HT1080 (cell line): ENCODE measurements at regions not wholly inside any gene's neighbourhood (a gene's known extent, or its start where the extent isn't known, plus 50 kb on each side); places are given as distances from the start of the nearest gene placed in this dataset.
"Not testable (repeated sequence)": the region's sequence is repeated elsewhere in the genome, so short reads cannot be mapped to it uniquely, and the experiment has no call there.

ENCODE experiments used
- DNase-seq: peaks from one replicate; pipeline ENCODE4 v3.0.0-alpha.2; 2015; ENCODE audit warnings: low read depth

DNA sequence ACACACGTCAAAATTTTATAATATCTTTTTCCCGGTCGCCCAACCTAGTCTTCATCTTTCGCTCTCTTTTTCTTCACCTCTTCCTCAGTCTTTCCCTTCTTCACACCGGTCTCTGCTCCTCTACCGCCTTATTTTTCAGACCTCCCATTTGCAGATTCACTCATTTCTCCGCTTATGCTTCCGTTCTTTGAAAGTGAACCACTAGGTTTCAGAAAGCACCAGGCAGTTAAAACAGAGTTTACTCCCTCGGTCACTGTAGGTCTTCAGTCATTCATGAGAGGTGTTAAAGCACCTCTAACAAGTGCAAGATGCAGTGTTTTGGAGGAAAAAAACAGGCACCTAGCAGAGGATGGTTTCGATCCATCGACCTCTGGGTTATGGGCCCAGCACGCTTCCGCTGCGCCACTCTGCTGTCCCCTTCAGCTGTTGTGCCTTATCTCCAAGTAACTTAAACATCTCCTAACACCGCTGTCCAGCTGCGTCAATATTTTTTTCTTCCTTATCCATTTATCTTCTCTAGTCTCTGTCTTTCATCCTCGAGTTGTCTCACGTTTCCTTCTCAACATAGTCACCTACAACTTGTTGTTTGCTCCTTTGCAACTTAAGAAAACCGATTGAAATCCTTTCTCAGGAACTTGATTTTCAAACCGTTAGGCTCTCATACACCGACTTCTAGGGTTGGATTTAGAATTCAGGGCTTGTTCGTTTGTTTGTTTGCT lies 119.7 kb upstream of the ZNF184 start:
- DNase-seq: peak; percentile 91

DNA sequence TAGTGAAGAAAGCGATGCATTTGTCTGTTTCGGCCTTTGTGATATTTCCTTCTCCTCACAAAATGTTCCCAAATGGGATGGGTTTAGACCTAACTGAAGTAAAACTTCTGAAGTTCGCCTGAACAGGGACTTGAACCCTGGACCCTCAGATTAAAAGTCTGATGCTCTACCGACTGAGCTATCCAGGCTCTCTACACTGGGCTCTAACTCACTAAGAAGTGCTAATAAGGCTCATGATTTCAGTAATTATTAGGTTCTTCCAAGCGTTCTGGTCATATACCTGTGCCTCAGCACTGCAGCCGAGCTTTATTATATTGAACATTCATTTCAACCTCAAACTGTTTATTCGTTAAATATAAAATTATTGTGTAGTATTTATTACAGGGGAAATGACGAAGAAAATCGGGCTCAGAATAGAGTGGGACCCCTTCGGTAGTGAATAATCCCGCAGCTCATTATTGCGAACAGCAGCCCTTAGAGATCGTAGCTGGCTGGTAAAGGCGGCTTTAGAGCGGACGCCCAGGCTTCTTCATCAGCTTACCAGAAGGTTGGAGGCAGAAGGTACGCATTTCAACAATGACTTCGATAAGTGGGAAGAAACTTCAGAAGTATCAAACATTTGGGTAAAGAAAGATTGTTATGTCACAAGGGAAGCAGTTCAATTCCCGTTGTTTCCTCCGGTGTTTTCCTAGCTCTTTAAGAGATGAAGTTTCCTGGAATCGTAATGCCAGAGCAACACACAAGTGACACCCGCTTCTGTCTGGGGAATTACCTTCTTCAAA lies 119.0 kb upstream of the ZNF184 start:
- DNase-seq: peak; percentile 67

DNA sequence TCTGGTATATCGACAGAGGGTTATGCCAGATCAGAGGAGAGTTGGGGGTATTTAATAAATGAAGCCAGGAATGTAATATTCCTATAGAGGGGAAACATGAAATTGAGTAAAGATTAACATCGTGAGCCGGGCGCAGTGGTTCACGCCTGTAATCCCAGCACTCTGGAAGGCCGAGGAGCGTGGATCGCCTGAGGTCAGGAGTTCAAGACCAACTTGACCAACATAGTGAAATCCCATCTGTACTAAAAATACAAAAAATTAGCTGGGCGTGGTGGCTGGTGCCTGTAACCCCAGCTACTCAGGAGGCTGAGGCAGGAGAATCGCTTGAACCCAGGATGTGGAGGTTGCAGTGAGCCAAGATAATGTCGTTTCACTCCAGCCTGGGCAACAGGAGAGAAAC lies 112.4 kb upstream of the ZNF184 start:
- not testable (repeated sequence) for DNase-seq

DNA sequence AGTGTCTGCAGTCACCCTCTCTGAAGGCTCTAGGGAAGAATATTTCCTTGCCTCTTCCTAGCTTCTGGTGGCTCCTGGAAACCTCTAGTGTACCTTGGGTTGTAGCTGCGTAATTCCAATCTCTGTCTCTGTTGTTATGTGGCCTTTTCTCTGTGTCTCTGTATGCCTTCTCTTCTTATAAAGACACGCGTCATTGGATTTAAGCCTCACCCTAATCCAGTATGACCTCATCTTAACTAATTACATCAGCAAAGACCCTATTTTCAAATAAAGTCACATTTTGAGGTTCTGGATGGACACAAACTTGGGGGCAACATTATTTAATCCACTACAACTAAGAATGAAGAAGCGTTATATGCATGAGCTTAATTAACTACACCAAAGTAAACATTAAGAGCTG lies 111.4 kb upstream of the ZNF184 start:
- no peak for DNase-seq

DNA sequence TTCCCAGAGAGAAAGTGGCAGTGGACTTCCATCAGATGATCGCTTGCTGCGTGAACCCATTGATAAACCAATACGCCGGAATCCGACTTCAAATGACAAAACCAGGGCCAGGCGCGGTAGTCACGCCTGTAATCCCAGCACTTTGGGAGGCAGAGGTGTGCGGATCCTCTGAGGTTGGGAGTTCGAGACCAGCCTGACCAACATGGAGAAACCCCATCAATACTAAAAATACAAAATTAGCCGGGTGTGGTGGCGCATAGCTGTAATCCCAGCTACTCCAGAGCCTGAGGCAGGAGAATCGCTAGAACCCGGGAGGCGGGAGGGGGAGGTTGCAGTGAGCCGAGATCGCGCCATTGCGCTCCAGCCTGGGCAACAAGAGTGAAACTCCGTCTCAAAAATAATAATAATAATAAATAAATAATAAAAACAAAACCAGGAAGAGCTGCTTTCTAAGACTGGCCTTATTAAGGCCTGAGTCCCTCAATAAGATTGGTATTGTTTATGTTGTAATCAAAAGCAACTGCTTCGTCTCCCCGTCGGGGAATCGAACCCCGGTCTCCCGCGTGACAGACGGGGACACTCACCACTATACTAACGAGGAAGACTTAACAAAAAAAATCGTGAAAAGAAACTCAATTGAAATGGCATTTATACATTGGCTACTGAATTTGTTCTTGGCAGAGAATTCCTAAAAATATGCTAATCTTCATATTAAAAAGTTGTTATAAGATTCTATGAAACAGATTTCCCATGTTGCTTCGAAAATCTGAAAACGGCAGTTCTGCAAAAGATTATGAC lies 110.2 kb upstream of the ZNF184 start:
- peak; percentile 74 for DNase-seq

DNA sequence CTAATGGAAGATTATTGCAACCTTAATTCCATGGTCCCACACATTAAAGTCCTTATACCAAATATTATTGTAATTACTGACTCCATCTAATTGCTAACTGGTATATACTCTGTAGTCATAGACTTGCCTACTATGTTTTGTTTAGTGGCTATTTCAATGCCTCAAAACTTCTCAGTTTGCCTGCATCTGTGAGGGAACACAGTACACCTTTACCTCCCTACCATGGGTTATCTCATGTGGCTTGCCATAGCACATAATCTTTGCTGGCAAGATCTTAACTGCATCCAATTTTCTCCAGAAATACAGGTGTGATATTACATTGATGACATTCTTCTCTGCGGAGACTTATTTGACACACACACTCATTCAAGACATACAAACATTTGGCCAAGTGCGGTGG lies 107.1 kb upstream of the ZNF184 start:
- no peak for DNase-seq

DNA sequence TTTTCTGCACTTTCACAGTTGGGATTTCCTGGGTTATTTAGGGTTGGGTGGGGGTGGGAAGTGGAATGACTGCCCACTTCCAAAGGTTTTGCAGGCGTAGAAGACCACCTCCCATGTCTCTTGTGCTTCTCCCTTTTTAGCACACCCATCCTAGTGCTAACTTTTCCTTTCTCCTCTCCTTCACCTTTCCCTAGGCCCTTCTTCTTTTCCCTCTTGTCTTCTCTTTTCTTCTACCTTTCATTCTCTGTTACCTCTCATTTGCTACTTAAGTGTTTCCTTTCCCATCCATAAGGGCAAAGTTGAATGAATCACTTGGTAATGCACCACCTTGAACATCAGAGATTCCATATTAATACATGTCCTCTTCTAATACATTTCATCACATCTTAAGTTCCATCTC lies 105.0 kb upstream of the ZNF184 start:
- no peak for DNase-seq

DNA sequence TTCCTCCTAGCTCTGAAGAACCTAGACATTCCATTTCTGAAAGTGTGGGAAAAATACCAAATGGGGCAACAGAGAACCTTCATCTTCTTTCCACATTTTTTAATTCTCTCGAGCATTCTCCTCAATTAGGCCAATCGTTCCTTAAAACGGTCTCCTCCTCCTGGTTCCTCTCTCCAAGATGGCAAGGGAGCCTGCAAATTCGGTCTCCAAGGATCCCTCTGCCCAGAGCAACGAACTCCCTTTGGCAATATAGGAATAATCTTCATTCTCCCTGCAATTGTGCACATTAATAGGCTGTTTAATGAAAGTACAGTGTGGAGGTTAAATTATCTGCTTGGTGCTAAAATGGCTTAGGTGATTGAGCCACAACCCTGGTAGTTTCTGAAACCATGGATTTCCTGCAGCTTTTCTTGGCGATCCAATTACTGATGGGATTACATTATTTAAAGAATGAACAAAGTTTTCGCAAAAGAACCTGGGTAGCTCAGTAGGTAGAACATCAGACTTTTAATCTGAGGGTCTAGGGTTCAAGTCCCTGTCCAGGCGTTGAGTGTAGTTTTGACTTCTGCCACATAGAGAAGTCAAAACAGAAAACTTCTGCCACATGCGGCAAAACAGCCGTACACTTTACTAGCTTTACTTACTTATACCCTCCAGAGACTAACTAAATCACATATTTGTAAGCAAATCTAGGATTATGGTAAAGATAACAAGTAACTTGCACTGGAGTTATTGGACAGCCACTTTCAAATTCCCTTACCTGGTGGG lies 102.9 kb upstream of the ZNF184 start:
- peak; percentile 88 for DNase-seq

DNA sequence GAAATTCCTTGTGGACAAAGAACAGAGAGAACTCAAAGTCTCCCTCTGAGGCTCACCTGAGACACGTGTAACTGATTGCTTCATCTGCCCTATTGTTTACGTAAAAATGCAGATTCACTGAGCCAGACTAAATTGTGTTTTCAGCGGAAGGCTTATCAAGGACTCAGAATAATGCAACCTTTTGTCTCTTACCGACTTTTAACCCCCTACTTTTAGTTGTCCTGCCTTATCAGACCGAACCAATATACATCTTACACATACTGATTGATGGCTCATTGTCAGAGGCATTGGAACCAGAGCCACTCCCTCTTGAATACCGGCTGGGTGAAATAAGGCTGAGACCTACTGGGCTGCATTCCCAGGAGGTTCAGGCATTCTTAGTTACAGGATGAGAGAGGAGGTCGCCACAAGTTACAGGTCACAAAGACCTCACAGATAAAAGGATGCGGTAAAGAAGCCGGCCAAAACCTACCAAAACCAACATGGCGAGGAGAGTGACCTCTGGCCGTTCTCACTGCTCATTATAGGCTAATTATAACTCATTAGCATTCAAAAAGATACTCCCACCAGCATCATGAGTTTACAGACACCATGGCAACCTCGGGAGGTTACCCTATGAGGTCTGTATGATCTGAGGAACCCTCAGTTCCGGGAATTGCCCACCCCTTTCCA lies 95.5 kb upstream of the ZNF184 start:
- no peak for DNase-seq

DNA sequence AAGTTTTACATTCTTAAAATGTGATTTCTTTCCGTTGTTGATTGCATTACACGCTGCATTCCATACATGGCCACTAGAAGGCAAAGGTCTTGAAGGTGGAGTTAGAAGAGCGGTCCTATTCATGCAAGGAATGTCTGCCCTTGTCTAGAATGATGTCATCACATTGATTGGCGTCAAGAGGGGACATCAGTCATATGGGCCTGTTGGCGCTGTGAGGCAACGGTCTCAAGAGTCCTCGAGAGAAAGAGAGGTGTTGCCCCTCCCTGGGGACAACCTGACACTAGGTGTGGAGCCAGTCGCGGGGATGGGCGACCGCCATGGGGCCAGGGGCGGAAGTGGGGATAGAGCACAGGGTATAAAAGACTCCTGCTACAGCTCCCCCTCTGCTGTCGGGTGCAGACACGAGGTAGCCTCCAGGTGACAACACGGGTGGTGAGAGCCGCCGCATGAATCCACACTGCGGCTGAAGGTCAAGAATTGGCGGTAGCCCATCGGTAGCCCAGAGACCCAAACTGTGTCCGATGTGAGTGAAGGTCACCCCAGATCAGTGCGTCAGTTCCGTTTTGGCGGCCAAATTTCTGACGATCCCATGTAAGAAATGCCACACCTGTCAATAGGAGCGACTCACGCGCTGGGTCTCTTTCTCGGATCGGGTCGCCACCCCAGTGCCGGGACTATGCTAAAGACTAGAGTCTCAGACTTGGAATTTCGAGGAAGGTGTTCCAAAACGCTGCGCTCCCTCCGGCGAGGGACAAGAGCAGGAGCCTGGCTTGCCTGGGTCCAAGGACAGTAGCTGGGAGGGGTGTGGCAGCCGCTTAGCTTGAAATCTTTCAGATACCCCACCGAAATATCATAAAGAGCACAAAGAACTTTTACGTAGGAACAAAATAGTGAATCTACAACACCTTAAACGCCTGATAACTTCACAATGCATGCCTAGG lies 93.2 kb upstream of the ZNF184 start:
- no peak for DNase-seq

DNA sequence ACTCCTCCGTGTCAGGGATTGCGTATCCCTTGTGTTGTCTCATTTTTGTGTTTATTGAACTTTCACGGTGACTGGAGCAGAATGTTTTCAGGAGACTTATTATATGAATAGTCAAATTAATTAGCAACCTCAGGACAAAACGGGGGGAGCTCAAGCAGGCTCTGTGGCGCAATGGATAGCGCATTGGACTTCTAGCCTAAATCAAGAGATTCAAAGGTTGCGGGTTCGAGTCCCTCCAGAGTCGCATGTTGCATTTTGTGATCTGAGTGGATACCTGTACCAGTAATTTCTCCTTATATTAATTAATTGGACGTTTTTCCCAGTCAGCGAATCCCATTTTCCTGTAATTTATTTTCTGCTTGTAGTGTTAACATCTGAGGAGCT lies 89.1 kb upstream of the ZNF184 start:
- peak; percentile 71 for DNase-seq

DNA sequence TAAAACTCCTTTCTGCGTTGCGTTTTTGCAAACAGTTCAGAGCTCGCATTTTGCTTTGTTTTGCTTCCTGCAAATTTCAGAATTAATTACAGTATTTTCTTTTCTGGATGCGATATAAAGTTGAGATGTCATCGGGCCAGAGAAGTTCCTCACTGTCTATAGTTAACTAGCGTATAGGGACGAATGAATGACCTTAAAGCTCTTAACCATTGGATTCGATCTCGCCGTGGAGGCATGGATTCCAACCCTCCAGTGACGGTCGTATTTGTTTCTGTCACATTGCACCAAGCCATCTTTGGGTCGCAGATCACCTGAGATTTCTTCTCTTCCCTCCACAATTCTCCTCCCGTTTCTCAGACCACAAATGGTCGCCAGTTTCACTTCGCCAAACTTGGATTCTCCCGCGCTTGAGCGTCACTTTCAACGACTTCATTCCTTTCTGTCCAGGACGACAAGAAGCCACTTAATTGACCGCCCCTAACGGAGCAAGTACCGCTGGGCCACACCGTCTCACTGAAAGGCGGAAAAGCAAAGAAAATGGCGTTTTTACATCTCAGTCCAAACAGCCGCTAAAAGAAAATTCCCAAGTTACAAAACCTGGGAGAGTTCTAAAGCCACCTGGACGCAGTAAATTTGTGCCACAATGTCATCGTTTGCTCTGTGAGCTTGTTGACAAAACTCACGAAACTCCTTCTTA lies 85.3 kb upstream of the ZNF184 start:
- DNase-seq: no peak

DNA sequence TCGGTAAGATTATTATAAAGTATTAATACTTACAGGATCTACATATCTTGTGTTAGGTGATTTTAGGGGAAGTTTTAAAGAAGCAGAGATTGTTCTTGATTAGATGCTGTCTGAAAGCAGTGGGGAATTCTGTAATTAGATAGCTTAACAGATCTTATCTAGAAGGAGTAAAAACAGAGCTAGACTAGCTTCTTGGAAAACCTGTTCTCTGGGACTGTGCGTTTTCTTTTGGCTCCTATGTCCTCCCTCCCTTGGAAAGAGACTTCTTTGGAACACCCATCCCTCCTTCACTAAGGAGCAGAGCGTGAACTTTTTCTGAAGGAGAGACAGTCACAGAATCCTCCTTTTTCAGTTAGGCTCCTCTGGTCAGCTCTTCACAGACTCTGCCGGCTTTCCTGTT lies 83.5 kb upstream of the ZNF184 start:
- DNase-seq: no peak

DNA sequence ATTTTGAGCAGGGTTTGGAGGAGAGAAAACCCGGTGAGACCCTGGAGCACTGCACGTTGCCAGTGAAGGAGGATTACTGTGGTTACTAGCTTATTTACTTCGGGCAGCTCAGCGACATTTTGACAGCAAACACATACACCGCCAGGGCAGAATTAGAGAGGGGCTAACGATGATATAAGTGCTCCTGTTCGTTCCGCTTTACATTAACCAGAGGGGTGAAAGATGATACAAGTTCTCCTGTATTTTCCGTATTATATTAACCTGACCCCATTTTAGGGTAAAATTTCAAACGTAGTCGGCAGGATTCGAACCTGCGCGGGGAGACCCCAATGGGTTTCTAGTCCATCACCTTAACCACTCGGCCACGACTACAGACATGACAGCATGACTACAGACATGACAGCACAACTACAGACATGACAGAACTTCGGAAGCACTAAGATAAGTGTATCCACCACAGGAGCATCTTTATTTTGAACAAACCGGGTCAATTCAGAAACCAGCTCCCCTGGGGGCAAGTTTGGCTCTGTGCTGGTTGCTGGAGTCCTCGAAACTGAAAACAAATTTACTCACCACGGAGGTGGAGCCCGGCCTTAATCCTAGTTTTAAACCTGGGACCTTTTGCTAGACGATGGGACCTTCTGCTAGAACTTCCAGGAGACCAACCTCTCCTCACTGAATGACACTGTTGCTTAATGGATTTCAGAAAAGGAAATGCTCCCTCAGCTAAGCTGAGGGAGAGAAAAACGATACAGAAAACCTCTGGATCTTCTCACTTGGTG lies 80.4 kb upstream of the ZNF184 start:
- DNase-seq: peak; percentile 94

DNA sequence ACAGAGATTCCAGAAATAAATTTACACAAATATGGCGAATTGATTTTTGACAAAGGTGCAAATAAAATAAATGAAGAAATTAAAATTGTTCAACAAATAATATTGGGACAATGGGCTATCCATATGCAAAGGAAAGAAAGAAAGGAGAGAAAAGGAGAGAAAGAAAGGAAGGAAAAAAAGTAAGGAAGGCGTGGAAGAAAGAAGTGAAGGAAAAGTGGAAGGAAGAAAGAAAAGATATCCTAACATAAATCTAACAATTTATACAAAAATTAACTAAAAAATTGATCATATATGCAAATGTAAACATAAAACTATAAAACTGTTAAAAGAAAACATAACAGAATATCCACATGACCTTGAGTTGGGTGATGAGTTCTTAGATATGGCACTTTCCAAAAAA lies 78.7 kb upstream of the ZNF184 start:
- no peak for DNase-seq

DNA sequence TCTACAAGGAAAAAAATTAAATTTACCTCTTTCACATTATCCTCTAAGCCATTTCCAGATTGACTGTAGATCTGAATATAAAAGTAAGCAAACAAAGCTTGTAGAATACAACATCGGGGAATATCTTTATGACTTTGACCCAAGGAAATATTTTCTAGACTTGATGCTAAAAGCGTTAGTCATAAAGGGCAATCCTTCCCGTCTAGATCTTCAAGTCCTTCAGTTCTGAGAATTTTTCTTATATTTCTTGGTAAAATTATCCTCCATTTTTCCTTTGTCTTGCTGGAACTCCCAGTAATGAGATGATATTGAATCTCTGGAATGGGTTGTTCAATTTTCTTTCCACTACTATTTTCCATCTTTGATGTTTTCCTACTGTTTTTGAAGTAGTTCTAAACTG lies 77.8 kb upstream of the ZNF184 start:
- DNase-seq: no peak

DNA sequence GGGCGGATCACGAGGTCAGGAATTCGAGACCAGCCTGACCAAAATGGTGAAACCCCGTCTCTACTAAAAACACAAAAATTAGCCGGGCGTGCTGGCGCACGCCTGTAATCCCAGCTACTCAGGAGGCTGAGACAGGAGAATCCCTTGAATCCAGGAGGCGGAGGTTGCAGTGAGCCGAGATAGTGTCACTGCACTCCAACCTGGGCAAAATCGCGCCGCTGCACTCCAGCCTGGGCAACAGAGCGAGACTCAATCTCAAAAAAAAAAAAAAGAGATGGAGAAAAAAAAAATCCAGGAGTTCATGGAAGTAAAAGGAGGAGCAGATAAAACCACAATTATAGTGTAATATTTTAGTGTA lies 76.3 kb upstream of the ZNF184 start:
- not testable (repeated sequence) for DNase-seq
